Stimulated activated CD8-positive, alpha-beta memory T cell treated with anti-CD3 and anti-CD28 coated beads, Interleukin-4, amount 100 ng/mL, for 4 hours (primary cell): ENCODE measurements at regions not wholly inside any gene's neighbourhood (a gene's known extent, or its start where the extent isn't known, plus 50 kb on each side); places are given as distances from the start of the nearest gene placed in this dataset.

Source experiments
- DNase-seq, 2 donors: peaks; one replicate each; pipeline ENCODE4 v3.0.0-alpha.2; 2020; ENCODE audit warnings: low read depth in 2 of 2, low spot score in 1 of 2

DNA sequence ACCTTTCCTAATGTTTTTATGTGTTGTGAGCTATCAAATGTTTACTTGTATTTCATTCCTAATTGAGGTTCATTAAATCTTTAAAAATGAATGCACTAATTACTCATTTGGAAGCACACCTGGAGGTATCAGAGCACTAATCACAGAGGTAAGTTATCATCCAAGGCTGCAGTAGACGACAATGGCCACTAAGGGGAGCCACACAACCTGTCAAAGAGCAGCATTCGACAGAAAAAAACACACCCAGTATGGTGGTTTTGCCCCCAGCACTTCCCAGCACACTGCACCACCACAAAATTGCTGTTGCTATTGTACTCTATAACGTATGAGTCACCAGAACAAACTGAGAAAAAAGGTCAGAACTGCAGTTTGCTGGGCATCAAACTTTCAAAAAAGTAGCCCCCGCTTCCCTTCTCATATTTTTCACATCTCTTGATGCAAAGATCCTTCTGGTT is 205.9 kb upstream of the IGF1R start:
- no peak for DNase-seq

DNA sequence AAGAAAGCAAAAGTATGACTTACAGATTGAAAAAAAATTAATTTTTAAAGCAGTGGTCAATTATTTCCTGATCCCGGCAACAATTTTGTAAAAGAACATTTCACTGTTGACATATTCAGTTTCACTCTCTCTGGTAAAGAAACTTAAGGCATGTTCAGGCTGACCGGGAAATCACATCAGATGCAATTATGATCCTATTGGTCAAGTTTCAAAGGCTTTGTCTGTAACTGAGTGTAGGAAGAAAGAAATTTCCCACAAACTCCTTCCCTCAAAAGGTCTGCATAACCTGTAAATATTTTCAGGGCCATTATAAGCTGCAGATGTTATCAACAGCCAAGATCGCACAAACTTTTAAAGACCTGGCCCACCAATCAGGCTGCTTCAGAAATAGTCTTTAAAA is 205.4 kb upstream of the IGF1R start:
- DNase-seq = no peak

DNA sequence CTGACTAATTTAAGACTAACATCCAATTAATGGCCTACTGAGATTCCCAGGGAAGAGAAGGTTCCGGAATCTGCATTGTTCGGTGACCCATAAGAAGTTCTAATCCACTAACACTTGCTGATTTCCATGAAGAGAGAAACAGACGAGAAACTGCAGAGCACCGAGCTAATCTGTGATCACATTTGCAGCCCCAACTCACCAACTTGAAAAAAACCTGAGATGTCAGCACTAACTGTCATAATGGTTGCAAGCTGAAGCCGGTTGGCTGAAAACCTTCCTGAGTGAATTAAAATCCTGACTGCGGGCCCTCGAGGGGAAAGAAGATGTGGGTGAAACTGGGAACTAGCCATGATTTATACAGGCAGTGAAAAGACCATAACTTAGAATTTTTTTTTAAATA is 204.8 kb upstream of the IGF1R start:
- no peak for DNase-seq

DNA sequence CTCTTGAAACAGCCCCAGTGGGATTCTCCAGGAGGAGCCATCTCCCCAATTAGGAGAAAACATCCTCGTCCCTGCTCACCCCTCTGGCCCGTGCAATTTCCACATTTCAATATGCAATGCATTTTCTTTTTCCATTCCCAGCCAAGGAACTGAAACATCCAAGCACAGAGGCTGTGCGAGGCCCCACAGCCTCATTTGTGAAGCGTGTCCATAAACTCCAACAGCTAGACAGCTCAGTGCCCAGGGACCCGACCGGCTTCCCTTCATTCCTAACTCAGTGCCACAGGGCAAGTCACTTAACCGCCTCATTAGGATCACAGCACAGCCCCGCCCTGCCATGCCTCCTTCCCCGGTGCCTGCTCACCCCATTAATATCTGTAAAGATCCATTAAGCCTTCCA is 204.2 kb upstream of the IGF1R start:
- DNase-seq = no peak

DNA sequence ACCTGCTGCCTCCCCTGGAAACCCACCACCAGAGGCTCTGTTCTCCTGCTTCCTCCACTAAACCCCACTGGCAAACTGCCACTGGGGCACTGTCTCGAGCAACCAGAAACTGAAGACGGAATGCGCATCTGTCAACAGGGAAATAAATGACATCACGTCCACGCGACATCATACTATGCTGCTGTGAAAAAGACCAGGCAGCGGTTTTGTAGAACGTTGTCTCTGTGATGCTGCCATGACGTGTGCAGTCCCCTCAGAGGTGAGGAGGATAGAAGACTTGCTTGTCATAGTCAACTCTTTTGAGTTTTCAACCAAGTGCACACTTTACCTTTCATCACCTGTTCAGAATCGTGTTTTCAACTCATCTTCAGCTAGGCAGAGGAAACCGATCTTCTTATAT is 203.0 kb upstream of the IGF1R start:
- DNase-seq = no peak

DNA sequence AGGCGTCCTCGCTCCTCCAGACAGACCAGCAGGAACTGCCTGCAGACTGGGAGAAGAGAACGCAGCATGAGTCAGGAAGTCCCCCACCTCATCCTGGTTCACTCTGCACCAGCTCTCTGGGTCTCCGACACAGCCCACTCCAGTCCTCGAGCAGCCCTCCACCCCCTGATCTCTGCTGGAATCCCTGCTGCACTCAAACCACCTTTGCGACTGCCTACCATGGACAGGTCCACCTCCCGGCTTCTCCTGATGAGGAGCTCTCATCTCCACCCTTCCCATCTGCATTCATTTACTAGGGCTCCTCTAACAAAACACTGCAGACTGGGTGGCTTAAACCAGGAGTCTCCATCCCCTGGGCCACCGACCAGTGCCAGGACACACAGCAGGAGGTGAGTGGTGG is 202.3 kb upstream of the IGF1R start:
- no peak for DNase-seq

DNA sequence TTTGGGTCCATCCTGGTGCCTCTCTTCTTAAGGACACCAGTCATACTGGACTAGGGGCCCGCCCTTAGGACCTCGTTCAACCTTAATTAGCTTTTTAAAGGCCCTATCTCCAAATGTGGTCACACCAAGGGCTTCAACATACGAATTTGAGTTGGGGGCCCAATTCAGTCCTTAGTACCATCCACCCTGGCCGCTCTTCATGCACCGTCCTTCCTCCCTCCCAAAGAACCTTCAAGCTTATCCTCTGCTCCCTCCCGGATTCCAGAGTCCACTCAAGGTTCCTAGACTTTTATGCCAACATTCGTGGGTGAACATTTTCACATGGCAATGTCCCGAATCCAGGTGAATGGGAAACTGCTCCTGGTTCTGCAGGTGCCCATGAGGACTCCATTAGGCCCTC is 201.3 kb upstream of the IGF1R start:
- DNase-seq = no peak

DNA sequence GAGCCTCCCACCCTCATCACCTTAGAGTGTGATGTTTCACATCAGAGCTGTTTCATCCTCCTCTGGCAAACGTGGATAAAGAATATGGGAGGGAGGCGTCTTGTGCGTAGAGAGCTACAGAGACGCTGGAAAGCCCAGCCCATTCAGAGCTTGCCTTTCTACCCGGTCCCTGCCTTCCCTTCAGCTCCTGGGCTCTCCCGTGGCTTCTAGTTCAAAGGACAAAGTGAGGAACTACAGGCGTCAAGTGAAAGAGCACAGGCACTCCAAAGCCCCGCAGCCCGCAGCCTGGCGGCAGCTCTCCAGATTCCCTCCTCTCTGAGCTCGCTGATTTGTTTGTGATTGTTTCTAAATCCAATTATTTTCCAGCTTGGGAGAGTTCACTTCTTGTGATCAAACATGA is 197.1 kb upstream of the IGF1R start:
- no peak for DNase-seq

DNA sequence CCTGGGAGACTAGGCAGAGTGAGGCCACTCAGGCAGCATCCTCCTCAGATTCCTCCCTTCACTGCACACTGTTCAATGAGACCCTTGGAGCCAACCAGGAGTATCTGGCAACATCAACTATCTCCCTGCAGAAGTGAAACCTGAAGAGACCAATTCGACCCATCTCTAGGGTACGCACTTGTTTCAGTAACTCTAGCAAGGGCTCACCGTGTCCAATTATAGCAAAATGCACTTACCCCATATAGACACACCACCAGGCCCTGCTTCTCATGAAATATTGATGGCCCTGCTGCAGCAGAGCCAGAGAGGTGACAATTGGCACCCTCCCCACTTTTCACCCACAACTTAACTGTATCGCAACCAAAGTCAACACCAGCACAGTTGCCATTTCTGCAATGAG is 196.1 kb upstream of the IGF1R start:
- DNase-seq = no peak

DNA sequence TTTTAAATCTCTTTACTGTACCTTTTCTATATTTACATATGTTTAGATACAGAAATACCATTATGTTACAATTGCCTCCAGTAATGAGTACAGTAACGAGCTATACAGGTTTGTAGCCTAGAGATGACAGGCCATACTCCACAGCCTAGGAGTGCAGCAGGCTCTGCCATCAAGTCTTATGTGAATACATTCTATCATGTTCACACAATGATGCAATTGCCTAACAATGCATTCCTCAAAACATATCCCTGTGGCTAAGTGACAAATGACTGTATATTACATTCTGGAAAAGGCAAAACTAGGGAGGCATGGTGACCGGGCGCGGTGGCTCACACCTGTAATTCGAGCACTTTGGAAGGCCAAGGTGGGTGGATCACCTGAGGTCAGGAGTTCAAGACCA is 192.4 kb upstream of the IGF1R start:
- DNase-seq = no peak

DNA sequence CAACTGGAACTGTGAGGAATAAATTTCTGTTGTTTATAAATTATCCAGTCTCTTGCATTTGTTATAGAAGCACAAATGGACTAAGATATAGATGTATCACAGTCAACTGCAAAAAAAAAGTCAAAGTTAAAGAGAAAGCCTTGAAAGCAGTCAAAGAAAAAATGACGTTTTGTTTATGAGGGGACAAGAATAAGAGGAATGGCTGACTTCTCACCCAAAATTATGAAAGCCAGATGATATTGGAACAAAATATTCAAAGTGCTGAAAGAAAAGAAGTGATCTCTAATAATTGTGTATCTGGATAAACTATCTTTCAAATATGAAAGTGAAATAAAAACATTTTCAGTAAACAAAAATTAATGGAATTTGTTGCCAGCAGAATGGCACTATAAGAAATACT is 171.8 kb upstream of the IGF1R start:
- no peak for DNase-seq

DNA sequence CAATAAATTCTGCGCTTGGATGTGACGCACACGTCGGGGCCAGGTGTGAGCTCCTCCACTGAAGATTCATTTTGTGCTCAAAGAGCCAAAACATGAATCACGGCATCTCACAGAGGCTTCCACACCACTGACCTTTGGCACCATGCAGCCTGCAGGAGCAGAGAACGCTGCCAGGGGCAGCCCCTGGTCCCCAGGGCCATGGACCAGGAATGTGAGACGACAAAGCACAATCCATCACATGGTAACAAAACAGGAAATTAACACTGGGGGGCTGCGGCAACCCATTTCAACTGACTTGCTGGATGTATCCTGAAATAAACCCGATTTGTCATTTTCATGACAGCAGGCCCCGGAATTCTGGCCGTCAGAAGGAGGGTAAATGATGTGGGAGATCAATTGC is 167.5 kb upstream of the IGF1R start:
- DNase-seq = no peak

DNA sequence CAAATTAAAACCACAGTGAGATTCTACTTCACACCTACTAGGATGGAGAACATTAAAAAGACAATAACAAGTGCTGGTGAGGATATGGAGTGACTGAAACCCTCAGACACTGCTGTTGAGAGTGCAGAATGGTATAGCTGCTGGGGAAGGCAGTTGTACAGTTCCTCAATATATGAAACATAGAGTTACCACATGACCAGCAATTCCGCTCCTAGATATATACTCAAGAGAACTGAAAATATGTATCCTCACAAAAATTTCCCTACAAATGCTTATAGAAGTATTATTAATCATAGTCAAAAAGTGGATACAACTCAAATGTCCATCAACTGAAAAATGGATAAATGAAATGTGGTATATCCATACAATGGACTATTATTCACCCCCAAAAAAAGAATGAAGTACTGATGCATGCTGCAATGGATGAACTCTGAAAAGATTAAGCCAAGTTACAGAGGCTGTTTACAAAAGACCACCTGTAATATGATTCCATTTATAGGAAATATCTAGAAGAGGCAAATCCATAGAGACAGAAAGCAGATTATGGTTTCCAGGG is 164.7 kb upstream of the IGF1R start:
- DNase-seq = no peak

DNA sequence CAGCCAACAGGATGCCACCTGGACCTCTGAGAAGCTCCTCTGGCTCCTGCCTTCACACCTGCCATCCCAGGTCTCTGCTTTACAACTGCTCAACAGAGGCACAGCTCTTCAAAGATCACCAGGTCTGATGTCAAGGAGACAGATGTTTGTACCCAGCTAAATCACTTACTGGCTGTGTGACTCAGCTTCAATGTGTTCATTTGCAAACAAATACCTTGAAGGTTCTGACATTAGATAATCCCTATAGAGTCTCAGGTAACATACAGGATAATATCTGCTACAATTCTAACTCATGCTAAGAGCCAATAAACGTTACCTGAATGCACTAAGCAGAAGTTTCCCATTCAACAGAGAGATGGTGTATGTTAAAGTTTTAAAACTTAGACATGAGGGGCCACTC is 163.4 kb upstream of the IGF1R start:
- no peak for DNase-seq

DNA sequence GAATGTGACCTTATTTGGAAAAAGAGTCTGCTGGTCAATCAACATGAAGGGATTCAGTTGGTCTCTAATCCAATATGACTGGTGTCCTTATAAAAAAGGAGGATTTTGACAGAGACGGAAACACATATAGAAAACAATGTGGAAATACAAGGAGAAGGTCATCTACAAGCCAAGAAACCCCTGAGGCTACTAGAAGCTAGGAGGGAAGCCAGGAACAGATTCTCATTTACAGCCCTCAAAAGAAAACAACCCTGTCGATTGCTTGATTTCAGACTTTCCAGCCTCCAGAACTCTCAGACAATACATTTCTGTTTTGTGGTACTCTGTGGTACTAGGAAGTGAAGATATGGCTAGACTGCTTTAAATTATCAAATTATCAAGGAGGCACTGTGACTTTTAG is 162.9 kb upstream of the IGF1R start:
- no peak for DNase-seq

DNA sequence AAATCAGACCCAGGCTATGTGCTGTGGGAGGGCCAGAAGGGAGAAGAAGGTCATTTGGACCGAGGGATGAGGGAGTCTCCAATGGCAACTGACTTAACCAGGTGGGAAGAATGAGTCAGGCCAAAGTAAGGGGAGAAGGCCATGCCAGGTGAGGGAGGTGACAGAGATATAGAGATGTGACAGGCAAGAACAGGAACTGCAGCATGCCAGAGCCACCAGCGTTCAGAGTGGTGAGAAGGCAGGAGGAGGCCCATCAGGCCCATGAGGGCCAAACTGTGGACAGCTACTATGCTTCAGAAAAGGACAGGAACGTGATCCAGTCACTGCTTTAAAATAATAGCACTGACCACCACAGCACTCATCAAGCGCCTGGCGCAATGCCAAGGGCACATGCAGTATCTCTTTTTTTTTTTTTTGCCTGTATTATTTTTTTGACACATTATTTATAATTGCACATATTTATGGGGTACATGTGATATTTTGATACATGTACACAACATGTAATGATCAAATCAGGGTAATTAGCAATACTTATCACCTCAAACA is 154.3 kb upstream of the IGF1R start:
- no peak for DNase-seq

DNA sequence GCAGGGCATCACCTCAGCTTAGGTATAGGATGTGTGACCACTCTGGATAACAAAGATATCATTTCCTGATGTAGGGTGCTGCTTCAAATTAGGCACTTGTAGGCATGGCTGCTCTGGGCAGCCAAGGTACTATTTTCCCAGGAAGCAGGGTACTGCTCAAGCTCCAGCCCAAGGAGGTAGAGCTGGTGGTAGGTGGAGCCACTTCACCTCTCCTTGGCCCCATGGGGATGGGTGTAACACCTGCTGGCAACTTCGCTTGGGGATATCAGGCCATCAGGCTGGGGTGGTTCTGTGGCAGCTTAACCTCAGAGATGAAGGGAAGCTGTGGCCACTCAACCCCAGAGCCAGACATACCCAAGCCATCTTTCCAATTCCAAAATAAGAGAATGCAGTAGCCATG is 147.1 kb upstream of the IGF1R start:
- DNase-seq = no peak

DNA sequence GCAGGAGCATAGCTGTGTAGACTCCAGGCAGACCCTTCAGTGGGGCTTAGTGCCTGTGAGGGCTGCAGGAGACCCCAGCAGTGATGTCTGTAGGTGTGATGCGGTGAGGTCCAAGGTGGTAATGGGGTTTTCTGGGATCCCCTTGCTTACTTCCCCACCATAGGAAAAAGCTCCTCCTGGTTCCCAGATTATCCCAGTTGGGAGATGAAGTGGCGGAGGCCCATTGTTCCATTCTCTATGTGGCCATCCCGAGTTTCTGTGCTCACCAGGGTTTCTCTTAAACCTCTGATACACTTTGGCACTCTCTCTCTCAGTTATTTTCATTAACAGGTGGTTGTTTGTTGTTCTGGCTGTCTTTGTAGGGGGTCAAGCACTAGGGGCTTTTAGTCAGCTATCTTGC is 146.7 kb upstream of the IGF1R start:
- DNase-seq = no peak

DNA sequence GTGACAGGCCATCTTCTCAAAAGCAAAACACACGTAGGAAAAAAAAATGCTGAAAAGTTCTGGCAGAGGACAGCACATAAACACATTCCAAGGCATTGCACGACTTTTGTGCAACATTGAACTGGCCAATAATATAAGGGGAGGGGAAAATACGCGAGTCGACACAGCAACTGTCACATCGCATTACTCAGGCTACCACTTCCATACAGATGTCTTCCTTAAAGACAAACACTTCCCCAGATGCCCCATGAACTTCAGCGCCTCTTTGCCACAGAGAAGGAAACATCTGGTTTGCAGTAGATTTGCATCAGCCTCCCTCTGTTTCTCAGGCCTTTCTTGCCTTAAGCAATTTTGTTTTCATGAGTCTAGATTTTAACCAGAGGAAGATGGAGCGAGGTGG is 144.4 kb upstream of the IGF1R start:
- DNase-seq = no peak

DNA sequence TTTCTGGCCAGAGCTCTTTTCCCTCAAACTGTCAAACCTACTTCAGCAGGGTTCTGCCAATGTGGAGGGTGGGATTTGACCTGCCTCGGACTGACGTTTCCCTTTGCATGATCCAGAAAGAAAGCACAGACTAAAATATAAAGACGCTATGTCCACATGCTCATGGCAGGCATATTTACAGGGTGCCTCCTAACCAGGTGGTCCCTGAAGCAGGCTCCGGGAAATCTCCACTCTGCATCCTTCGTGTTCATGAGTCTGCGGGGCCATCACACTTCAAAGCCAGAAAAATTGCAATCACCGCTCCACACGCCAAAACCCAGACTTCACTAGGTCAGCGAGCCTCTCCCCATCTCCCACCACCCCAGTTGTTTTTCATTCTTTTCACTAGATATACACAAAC is 143.3 kb upstream of the IGF1R start:
- no peak for DNase-seq

DNA sequence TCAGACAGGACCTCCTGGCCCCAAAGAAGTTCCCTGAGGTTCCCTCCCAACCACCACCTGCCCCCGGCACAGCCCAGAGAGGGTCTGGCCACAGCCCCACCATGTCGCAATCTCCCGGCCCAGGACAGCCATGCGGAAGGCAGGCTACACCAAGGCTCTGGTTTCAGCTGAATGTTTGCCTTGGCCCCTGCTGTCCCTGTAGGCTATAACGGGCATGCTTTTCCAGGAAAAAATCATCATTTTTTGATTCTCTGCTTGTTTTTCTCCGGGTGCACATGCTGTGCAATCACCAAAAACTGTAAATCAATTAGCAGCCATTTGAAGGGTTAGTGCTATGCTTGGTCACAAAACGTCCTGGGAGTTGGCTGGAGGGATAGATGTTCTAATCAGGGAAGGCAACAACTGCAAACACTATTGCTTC is 142.7 kb upstream of the IGF1R start:
- no peak for DNase-seq

DNA sequence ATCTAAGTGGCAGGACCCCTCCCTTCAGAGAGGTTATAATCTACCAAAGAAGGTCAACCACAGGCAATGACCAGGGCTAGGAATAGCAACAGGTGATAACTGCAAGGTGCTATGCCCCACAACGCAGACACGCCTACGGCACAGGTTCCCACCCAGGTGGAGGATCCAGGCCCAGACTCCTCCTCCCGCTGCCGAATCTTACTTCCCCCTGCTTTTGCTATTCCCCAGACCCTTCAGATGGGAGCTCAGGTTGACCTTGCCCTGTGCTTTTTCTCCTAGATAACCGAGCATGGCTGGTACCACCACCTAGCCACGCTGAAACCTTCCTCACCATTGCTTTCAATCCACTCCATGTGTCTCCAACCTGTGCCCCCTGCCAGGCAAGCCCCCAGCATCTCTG is 142.2 kb upstream of the IGF1R start:
- DNase-seq = no peak

DNA sequence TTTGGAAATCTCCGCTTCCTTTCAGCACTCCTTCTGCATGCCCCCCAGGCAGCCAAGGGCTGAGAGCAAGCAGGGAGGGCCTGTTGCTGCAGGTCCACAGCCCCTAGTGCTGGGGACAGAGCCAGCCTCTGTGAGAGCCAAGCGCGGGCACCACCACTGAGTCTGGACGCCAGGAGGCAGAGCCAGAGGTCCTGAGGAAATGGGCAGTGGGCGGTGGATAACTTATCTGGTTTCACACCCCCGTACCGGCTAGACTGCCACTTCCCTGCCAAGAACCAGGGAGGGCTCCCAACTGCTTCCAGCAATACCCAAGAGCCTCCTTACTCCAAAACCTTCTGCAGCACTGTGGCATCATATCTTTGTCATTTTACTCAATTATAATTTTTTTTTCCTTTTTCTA is 141.6 kb upstream of the IGF1R start:
- no peak for DNase-seq
